ENCODE measurements at regions not wholly inside any gene's neighbourhood (a gene's known extent, or its start where the extent isn't known, plus 50 kb on each side); places are given as distances from the start of the nearest gene placed in this dataset.

DNA sequence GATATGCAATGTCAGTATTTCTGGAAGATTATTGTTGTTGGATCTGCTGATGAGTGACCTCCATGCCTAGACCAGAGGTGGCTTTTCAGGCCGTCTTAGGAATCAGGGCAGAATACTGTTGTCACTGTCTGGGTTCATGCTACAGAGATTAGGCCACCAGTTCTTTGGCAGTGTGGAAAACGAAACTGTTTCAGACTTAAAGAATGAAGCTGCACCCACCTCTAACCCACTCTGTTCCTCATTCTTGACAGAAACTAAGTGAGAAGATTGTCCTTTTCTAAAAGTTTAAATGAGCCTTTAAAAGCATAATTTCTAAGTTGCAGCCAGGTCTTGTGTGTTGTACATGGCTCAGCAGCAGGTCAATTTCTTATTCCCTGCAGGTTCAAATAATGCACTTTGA, 444.3 kb downstream of the ENC1 start:
- H3K36me3 ChIP-seq (ENCODE audit: insufficient read depth): no peaks in the 10 kb centered on the region
- Mint-ChIP-seq H3K9me3 (no peaks in the 10 kb centered on the region), H3K27ac (no peak overlapping the region), H3K27me3 (ENCODE audit: insufficient read depth, low read depth, poor library complexity) (peaks cover 1% of the 10 kb centered on the region), H3K4me3 (no peak overlapping the region), H3K36me3 (ENCODE audit: low read depth) (no peaks in the 10 kb centered on the region), H3K4me1 (no peaks in the 10 kb centered on the region)
- H3K79me2 ChIP-seq (replicated peaks; ENCODE audit: insufficient read depth): no peaks in the 10 kb centered on the region
- H2AFZ ChIP-seq: no peak overlapping the region
- H3F3A ChIP-seq (replicated peaks; ENCODE audit: low read depth): no peaks in the 10 kb centered on the region
- H3K4me2 ChIP-seq: no peak overlapping the region
- H3K4me1 ChIP-seq (ENCODE audit: insufficient read depth): no peaks in the 10 kb centered on the region
- H3K27me3 ChIP-seq (ENCODE audit: insufficient read depth): no peaks in the 10 kb centered on the region
- TF ChIP-seq POLR2AphosphoS5 (IDR thresholded peaks at IDR 0.05; ENCODE audit: low read depth) (no peak), EZH2phosphoT487 (IDR thresholded peaks at IDR 0.05; ENCODE audit: unreplicated experiment) (no peak), NANOG (IDR thresholded peaks at IDR 0.05; ENCODE audit: borderline replicate concordance) (no peak), ZNF114 (CRISPR knock-in tag; IDR thresholded peaks at IDR 0.05) (no peak), JUNB (IDR thresholded peaks at IDR 0.05; ENCODE audit: unreplicated experiment) (no peak)
- TF ChIP-seq, protein P1, sequence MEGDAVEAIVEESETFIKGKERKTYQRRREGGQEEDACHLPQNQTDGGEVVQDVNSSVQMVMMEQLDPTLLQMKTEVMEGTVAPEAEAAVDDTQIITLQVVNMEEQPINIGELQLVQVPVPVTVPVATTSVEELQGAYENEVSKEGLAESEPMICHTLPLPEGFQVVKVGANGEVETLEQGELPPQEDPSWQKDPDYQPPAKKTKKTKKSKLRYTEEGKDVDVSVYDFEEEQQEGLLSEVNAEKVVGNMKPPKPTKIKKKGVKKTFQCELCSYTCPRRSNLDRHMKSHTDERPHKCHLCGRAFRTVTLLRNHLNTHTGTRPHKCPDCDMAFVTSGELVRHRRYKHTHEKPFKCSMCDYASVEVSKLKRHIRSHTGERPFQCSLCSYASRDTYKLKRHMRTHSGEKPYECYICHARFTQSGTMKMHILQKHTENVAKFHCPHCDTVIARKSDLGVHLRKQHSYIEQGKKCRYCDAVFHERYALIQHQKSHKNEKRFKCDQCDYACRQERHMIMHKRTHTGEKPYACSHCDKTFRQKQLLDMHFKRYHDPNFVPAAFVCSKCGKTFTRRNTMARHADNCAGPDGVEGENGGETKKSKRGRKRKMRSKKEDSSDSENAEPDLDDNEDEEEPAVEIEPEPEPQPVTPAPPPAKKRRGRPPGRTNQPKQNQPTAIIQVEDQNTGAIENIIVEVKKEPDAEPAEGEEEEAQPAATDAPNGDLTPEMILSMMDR (conservative IDR thresholded peaks at IDR 0.05; ENCODE audit: low read depth in 2 of 2): no peak
- TF ChIP-seq, protein P2, sequence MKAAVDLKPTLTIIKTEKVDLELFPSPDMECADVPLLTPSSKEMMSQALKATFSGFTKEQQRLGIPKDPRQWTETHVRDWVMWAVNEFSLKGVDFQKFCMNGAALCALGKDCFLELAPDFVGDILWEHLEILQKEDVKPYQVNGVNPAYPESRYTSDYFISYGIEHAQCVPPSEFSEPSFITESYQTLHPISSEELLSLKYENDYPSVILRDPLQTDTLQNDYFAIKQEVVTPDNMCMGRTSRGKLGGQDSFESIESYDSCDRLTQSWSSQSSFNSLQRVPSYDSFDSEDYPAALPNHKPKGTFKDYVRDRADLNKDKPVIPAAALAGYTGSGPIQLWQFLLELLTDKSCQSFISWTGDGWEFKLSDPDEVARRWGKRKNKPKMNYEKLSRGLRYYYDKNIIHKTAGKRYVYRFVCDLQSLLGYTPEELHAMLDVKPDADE (IDR thresholded peaks at IDR 0.05): no peak
- TF ChIP-seq, protein P3, sequence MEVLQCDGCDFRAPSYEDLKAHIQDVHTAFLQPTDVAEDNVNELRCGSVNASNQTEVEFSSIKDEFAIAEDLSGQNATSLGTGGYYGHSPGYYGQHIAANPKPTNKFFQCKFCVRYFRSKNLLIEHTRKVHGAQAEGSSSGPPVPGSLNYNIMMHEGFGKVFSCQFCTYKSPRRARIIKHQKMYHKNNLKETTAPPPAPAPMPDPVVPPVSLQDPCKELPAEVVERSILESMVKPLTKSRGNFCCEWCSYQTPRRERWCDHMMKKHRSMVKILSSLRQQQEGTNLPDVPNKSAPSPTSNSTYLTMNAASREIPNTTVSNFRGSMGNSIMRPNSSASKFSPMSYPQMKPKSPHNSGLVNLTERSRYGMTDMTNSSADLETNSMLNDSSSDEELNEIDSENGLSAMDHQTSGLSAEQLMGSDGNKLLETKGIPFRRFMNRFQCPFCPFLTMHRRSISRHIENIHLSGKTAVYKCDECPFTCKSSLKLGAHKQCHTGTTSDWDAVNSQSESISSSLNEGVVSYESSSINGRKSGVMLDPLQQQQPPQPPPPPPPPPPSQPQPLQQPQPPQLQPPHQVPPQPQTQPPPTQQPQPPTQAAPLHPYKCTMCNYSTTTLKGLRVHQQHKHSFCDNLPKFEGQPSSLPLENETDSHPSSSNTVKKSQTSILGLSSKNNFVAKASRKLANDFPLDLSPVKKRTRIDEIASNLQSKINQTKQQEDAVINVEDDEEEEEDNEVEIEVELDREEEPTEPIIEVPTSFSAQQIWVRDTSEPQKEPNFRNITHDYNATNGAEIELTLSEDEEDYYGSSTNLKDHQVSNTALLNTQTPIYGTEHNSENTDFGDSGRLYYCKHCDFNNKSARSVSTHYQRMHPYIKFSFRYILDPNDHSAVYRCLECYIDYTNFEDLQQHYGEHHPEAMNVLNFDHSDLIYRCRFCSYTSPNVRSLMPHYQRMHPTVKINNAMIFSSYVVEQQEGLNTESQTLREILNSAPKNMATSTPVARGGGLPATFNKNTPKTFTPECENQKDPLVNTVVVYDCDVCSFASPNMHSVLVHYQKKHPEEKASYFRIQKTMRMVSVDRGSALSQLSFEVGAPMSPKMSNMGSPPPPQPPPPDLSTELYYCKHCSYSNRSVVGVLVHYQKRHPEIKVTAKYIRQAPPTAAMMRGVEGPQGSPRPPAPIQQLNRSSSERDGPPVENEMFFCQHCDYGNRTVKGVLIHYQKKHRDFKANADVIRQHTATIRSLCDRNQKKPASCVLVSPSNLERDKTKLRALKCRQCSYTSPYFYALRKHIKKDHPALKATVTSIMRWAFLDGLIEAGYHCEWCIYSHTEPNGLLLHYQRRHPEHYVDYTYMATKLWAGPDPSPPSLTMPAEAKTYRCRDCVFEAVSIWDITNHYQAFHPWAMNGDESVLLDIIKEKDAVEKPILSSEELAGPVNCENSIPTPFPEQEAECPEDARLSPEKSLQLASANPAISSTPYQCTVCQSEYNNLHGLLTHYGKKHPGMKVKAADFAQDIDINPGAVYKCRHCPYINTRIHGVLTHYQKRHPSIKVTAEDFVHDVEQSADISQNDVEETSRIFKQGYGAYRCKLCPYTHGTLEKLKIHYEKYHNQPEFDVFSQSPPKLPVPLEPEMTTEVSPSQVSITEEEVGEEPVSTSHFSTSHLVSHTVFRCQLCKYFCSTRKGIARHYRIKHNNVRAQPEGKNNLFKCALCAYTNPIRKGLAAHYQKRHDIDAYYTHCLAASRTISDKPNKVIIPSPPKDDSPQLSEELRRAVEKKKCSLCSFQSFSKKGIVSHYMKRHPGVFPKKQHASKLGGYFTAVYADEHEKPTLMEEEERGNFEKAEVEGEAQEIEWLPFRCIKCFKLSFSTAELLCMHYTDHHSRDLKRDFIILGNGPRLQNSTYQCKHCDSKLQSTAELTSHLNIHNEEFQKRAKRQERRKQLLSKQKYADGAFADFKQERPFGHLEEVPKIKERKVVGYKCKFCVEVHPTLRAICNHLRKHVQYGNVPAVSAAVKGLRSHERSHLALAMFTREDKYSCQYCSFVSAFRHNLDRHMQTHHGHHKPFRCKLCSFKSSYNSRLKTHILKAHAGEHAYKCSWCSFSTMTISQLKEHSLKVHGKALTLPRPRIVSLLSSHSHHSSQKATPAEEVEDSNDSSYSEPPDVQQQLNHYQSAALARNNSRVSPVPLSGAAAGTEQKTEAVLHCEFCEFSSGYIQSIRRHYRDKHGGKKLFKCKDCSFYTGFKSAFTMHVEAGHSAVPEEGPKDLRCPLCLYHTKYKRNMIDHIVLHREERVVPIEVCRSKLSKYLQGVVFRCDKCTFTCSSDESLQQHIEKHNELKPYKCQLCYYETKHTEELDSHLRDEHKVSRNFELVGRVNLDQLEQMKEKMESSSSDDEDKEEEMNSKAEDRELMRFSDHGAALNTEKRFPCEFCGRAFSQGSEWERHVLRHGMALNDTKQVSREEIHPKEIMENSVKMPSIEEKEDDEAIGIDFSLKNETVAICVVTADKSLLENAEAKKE (CRISPR knock-in tag; IDR thresholded peaks at IDR 0.05): no peak
- H3K27ac ChIP-seq (ENCODE audit: low read depth): no peak overlapping the region
- no peak overlapping the region for H3K4me3 ChIP-seq
- H3K9me2 ChIP-seq (ENCODE audit: insufficient read depth): peaks cover 9% of the 10 kb centered on the region; the same call in 1 of the 2 replicates
- DNase-seq (ENCODE audit: low spot score): no peak
- no peaks in the 10 kb centered on the region for H4K20me1 ChIP-seq (replicated peaks; ENCODE audit: insufficient read depth)
- no peak for ATAC-seq

Measured in GM23338 (cell line).